SK-MEL-5 (cell line): ENCODE measurements at regions not wholly inside any gene's neighbourhood (a gene's known extent, or its start where the extent isn't known, plus 50 kb on each side); places are given as distances from the start of the nearest gene placed in this dataset.

Experiments
- DNase-seq: peaks from one replicate; pipeline ENCODE4 v3.0.0-alpha.2; 2016; ENCODE audit warnings: low read depth, low spot score
- in situ Hi-C: cut with HindIII; loops from 2 replicates; pipeline ENCODE4 v1.10.0; 2016; ENCODE audit warnings: low sequenced_read_pairs, high pct_unique_total_duplicates, low pct_unique_long_range_greater_than_20kb

GRCh38 chr2:139367416-139367815, 587.2 kb upstream of the NXPH2 start:
- no peak for DNase-seq
- in situ Hi-C loops, result no loop called here

- DNase-seq, result no peak
- in situ Hi-C loops, result no loop called here
Measured at GRCh38 chr2:139366681-139367080, 586.5 kb upstream of the NXPH2 start.

DNA sequence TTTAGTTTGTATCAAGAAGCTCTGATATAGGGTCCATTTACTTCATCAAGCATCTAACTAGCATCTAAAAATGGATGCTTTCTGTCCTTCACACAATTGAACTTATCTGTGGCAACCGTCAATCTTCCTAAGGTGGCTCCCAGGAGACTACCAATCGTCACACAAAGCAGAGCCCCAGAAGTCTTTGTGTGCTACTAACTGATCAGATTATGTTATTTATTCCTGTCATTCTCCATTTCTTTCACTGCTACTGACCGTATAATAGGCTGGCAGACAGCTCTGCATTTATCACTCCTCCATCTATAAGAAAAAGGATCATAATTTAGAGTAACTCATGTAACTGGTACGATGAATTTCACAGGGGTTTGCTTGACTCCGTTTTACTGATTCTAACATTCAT, 585.0 kb upstream of the NXPH2 start:
- in situ Hi-C loops, result no loop called here
- no peak for DNase-seq

DNA sequence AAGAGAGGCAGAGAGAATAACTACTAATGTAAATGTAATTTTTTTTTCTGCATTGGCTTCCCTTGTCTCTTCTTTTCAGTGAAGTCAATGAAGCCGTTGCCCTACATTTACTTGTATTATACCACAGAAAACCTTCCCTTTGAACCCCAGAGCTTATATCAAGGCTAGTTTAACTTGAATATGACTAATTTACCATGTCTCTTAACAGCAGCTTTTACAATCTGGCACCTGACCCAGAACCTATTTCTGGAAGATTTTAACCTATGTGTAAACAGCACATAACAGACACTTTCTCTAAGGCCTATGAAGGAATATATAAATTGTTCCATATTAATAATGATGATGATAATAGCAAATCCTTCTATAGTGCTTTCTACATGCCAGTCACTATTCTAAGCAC, 580.5 kb upstream of the NXPH2 start:
- DNase-seq, result no peak
- in situ Hi-C loops, result no loop called here

- in situ Hi-C loops, result no loop called here
- no peak for DNase-seq
Measured at GRCh38 chr2:139359818-139360217, 579.6 kb upstream of the NXPH2 start.

- in situ Hi-C loops, result no loop called here
- no peak for DNase-seq
Measured at GRCh38 chr2:139357972-139358371, 577.8 kb upstream of the NXPH2 start.

DNA sequence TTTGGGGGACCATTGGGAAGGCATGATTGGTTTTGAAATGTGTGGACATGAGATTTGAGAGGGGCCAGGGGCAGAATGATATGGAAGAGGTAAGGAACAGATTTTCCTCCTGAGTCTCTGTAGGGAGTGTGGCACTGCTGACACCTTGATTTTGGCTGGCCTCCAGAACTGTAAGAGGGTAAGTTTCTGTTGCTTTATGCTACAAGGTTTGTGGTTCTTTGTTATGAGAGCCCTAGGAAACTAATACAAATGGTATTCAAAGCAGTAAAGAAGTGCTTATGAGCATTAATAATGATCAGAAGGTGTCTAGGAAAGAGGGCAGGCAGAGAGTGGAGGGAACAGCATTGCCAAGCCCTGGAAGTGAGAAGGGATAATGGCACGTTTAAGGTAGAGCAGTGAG, 574.3 kb upstream of the NXPH2 start:
- DNase-seq, result no peak
- in situ Hi-C loops, result no loop called here

GRCh38 chr2:139353874-139354273, 573.7 kb upstream of the NXPH2 start:
- DNase-seq, result no peak
- in situ Hi-C loops, result no loop called here

DNA sequence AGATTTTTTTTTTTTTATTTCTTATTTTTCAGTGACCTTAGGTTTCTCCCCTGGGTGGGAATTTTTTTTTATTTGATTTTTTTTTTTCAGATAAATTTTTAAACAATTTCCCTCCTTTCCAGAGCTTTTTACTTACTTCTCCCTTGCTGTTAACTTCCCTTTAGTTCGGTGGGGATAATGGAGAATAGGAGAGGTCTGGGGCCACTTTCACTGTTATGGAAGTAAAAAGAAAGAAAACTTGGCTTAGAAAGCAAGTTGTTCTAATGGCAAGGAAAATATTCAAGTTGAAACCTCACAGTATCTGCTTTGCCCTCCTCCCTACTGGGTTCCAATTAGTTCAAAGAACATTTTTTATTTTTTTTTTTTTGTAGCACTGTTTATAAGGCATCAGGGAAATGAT, 537.1 kb upstream of the NXPH2 start:
- no peak for DNase-seq
- in situ Hi-C loops, result no loop called here

GRCh38 chr2:139314059-139314458, 533.9 kb upstream of the NXPH2 start:
- in situ Hi-C loops, result no loop called here

GRCh38 chr2:139296672-139297209, 516.6 kb upstream of the NXPH2 start:
- in situ Hi-C loops, result no loop called here

More at GRCh38 chr2:139314059-139314458, 533.9 kb upstream of the NXPH2 start:
- no peak for DNase-seq

GRCh38 chr2:139293992-139294548, 513.9 kb upstream of the NXPH2 start:
- in situ Hi-C loops, result no loop called here
- DNase-seq, result no peak

More at GRCh38 chr2:139296672-139297209, 516.6 kb upstream of the NXPH2 start:
- no peak for DNase-seq

DNA sequence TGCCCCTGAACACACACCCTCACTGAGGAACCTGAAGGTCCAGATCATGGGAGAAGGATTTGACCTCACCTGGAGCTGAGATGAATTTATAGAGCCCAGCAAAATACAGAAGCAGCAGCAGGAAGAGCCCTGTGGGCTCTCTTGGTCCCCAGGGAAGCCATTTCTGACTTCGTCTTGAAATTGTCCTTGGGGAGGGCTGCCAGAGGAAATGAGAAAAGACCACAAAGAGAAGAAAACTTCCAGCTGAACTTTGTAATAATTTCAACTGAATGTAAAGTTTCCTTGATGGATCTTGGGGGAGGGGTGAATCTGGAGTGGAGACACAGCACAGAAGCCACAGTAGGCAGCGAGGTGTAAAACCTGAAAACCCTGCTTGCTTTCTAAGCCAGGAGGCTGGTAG, 500.9 kb upstream of the NXPH2 start:
- DNase-seq, result no peak

GRCh38 chr2:139271879-139272278, 491.7 kb upstream of the NXPH2 start:
- in situ Hi-C loops, result no loop called here
- DNase-seq, result no peak

More for the DNA sequence above, 500.9 kb upstream of the NXPH2 start:
- in situ Hi-C loops, result no loop called here

GRCh38 chr2:139271149-139271548, 491.0 kb upstream of the NXPH2 start:
- in situ Hi-C loops, result no loop called here

DNA sequence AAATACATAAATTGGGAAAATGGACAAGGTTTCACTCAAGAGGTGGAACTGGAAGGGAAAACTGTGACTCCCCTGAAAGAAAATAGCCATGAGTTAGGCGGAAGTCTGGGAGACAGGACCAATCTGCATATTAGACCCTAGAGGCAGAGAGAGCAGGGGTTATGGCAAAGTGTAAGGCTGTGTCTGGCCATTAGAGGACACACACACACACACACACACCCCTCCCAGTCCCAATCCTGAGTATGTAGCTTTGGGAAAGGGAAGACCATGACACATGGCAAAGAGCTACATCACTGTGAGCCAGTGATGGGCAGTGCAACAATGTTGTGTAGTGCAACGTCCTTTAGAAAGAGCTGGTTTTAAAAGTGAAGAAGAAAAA, 479.9 kb upstream of the NXPH2 start:
- DNase-seq, result no peak
- in situ Hi-C loops, result no loop called here

More at GRCh38 chr2:139271149-139271548, 491.0 kb upstream of the NXPH2 start:
- no peak for DNase-seq

DNA sequence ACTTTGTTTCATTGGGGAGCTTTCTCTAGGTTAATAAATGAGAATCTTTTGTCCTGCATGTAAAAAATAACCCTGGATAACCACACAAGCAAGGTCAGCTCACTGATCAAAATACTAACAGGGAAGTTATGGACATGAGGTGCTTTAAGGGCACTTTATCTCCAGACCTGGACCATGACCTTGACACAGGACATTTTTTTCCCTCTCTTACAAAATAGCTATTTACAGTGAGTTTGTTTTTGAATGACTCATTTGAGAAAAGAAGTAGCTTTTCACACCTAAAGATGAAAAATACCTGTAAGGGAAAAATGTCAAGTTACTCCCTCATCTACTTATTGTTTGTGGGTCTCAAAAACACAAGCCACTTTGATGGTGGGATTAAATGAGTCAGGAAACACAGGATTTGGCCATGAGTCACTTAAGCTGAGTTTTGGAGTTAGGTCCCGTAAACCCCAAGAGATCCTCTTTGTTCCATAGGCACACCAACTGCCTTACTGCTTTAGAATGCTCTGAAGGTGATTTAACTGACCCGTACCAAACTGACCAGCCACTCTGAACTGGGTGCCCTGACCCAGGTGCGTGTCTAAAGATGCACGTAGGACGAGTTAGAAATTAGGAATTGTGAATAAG, 479.3 kb upstream of the NXPH2 start:
- DNase-seq, result no peak
- in situ Hi-C loops, result no loop called here

DNA sequence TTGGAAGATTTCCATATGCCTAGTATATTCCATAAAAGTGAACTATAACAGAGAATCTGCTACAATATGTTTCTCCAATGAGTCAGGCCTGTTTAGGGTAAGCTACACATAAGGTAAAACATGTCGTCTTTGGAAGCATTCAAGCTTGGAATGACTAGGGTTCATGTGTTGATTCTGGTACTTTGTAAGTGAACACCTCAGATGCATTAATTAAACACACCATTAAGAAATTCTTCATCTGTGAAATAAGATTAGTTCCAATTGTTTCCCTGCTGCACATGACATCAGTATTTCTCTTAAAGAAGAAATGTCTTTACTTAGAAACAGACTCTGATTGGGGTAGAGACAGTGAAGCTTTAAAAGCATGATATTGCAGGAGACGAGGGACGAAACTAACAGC, 461.1 kb upstream of the NXPH2 start:
- in situ Hi-C loops, result no loop called here
- DNase-seq, result no peak

DNA sequence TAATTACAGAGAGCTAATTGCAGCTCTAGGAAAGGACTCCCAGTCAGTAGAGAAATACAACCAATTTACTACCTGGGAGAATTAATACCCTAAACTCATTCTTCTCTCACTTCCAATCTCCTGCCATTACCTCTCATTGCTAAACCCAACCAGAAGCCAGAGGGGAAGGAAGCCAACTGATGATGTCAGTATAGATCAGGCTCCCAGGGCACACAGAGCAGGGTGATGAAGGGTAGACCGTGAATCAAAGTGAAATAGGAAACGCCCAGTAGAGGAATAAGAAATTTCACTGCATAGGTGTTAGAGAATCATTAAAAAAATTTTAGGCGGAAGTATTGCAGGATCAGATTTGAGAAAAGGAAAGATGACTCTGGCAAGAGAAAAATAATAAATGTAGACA, 456.8 kb upstream of the NXPH2 start:
- in situ Hi-C loops, result no loop called here
- DNase-seq, result no peak
